ENCODE measurements at regions not wholly inside any gene's neighbourhood (a gene's known extent, or its start where the extent isn't known, plus 50 kb on each side); places are given as distances from the start of the nearest gene placed in this dataset.

- CTCF ChIA-PET: no interaction called here
- H3K27ac Mint-ChIP-seq (ENCODE audit: unreplicated experiment): no peak overlapping the region
- H3K4me3 Mint-ChIP-seq (ENCODE audit: low read depth, unreplicated experiment): no peak overlapping the region
- H3K36me3 Mint-ChIP-seq (ENCODE audit: insufficient read depth, unreplicated experiment): no peaks in the 10 kb centered on the region
- H3K27me3 Mint-ChIP-seq (ENCODE audit: unreplicated experiment): no peaks in the 10 kb centered on the region
- H3K4me1 Mint-ChIP-seq (ENCODE audit: low read depth, unreplicated experiment): no peaks in the 10 kb centered on the region
- no TSS peak for BruUV-seq (replicated peaks)
- no peak for DNase-seq
- intact Hi-C loops (cut with micrococcal nuclease; ENCODE audit: unreplicated experiment): no loop called here
- H3K9me3 Mint-ChIP-seq (ENCODE audit: low read depth, unreplicated experiment): peaks cover 30% of the 10 kb centered on the region
- TF ChIP-seq CTCF (IDR thresholded peaks at IDR 0.05; ENCODE audit: unreplicated experiment): no peak
Measured at GRCh38 chr5:4080370-4080769, 484.7 kb downstream of the IRX1 start.

GRCh38 chr5:4081059-4081458 lies 485.4 kb downstream of the IRX1 start:
- Mint-ChIP-seq H3K27me3 (ENCODE audit: unreplicated experiment) (no peaks in the 10 kb centered on the region), H3K9me3 (ENCODE audit: low read depth, unreplicated experiment) (peaks cover 30% of the 10 kb centered on the region), H3K27ac (ENCODE audit: unreplicated experiment) (no peak overlapping the region), H3K4me1 (ENCODE audit: low read depth, unreplicated experiment) (no peaks in the 10 kb centered on the region), H3K4me3 (ENCODE audit: low read depth, unreplicated experiment) (no peak overlapping the region), H3K36me3 (ENCODE audit: insufficient read depth, unreplicated experiment) (no peaks in the 10 kb centered on the region)
- CTCF ChIA-PET: no interaction called here
- DNase-seq: no peak
- no peak for TF ChIP-seq CTCF (IDR thresholded peaks at IDR 0.05; ENCODE audit: unreplicated experiment)
- intact Hi-C loops (cut with micrococcal nuclease; ENCODE audit: unreplicated experiment): no loop called here
- BruUV-seq (replicated peaks): no TSS peak

GRCh38 chr5:4081466-4081865 lies 485.8 kb downstream of the IRX1 start:
- H3K4me3 Mint-ChIP-seq (ENCODE audit: low read depth, unreplicated experiment): no peak overlapping the region
- peaks cover 30% of the 10 kb centered on the region for H3K9me3 Mint-ChIP-seq (ENCODE audit: low read depth, unreplicated experiment)
- no peaks in the 10 kb centered on the region for H3K36me3 Mint-ChIP-seq (ENCODE audit: insufficient read depth, unreplicated experiment)
- no TSS peak for BruUV-seq (replicated peaks)
- H3K27me3 Mint-ChIP-seq (ENCODE audit: unreplicated experiment): no peaks in the 10 kb centered on the region
- DNase-seq: no peak
- CTCF ChIA-PET: no interaction called here
- intact Hi-C loops (cut with micrococcal nuclease; ENCODE audit: unreplicated experiment): no loop called here
- no peak for TF ChIP-seq CTCF (IDR thresholded peaks at IDR 0.05; ENCODE audit: unreplicated experiment)
- H3K4me1 Mint-ChIP-seq (ENCODE audit: low read depth, unreplicated experiment): no peaks in the 10 kb centered on the region
- H3K27ac Mint-ChIP-seq (ENCODE audit: unreplicated experiment): no peak overlapping the region

GRCh38 chr5:4082966-4083564 lies 487.4 kb downstream of the IRX1 start:
- H3K36me3 Mint-ChIP-seq (ENCODE audit: insufficient read depth, unreplicated experiment): no peaks in the 10 kb centered on the region
- H3K4me1 Mint-ChIP-seq (ENCODE audit: low read depth, unreplicated experiment): no peaks in the 10 kb centered on the region
- no peaks in the 10 kb centered on the region for H3K27me3 Mint-ChIP-seq (ENCODE audit: unreplicated experiment)
- TF ChIP-seq CTCF (IDR thresholded peaks at IDR 0.05; ENCODE audit: unreplicated experiment): no peak
- H3K27ac Mint-ChIP-seq (ENCODE audit: unreplicated experiment): no peak overlapping the region
- CTCF ChIA-PET: no interaction called here
- BruUV-seq (replicated peaks): no TSS peak
- intact Hi-C loops (cut with micrococcal nuclease; ENCODE audit: unreplicated experiment): no loop called here
- DNase-seq: no peak
- no peak overlapping the region for H3K4me3 Mint-ChIP-seq (ENCODE audit: low read depth, unreplicated experiment)
- peaks cover 27% of the 10 kb centered on the region for H3K9me3 Mint-ChIP-seq (ENCODE audit: low read depth, unreplicated experiment)
